ENCODE measurements at regions not wholly inside any gene's neighbourhood (a gene's known extent, or its start where the extent isn't known, plus 50 kb on each side); places are given as distances from the start of the nearest gene placed in this dataset.

GRCh38 chr6:48290595-48290994 lies 179.6 kb upstream of the PTCHD4 start:
- TF ChIP-seq CTCF (IDR thresholded peaks at IDR 0.05) (no peak), POLR2A (IDR thresholded peaks at IDR 0.05) (no peak)
